ENCODE measurements at regions not wholly inside any gene's neighbourhood (a gene's known extent, or its start where the extent isn't known, plus 50 kb on each side); places are given as distances from the start of the nearest gene placed in this dataset.

DNA sequence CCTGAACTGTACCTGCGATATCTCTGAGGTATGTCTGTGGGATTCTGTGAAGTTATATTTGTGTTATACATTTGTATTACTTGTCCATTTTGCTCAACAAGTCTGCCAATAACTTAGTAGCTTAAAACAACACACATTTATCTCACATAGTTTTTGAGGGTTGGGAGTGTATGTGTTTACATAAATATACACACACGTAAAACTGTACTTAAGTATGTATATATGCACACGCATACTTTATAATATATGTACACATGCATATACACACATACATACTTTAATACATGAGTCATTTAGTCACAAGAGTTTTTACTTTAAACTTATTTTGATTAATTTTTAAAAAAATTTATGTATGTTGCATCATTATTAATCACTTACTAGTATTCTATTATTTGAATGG is 205.9 kb upstream of the EDIL3 start:
- no peak for TF ChIP-seq CTCF (IDR thresholded peaks at IDR 0.05; ENCODE audit: partially characterized antibody, unreplicated experiment)
- Mint-ChIP-seq H3K4me1 (ENCODE audit: low read depth, unreplicated experiment) (no peaks in the 10 kb centered on the region), H3K4me3 (ENCODE audit: unreplicated experiment) (no peak overlapping the region), H3K36me3 (ENCODE audit: unreplicated experiment) (no peaks in the 10 kb centered on the region), H3K27me3 (ENCODE audit: unreplicated experiment) (peaks cover 2% of the 10 kb centered on the region), H3K9me3 (ENCODE audit: unreplicated experiment) (no peaks in the 10 kb centered on the region), H3K27ac (ENCODE audit: unreplicated experiment) (no peak overlapping the region)
- DNase-seq: no peak

- H3K27ac Mint-ChIP-seq (ENCODE audit: unreplicated experiment): no peak overlapping the region
- no peaks in the 10 kb centered on the region for H3K36me3 Mint-ChIP-seq (ENCODE audit: unreplicated experiment)
- H3K27me3 Mint-ChIP-seq (ENCODE audit: unreplicated experiment): peaks cover 2% of the 10 kb centered on the region
- H3K4me3 Mint-ChIP-seq (ENCODE audit: unreplicated experiment): no peak overlapping the region
- no peak for DNase-seq
- no peak for TF ChIP-seq CTCF (IDR thresholded peaks at IDR 0.05; ENCODE audit: partially characterized antibody, unreplicated experiment)
- H3K9me3 Mint-ChIP-seq (ENCODE audit: unreplicated experiment): no peaks in the 10 kb centered on the region
- H3K4me1 Mint-ChIP-seq (ENCODE audit: low read depth, unreplicated experiment): no peaks in the 10 kb centered on the region
These were observed 205.2 kb upstream of the EDIL3 start for GRCh38 chr5:84589926-84590325.

GRCh38 chr5:84585218-84585617 is 200.5 kb upstream of the EDIL3 start:
- H3K36me3 Mint-ChIP-seq (ENCODE audit: unreplicated experiment): no peaks in the 10 kb centered on the region
- peak; percentile 21 for DNase-seq
- no peak for TF ChIP-seq CTCF (IDR thresholded peaks at IDR 0.05; ENCODE audit: partially characterized antibody, unreplicated experiment)
- no peaks in the 10 kb centered on the region for H3K4me1 Mint-ChIP-seq (ENCODE audit: low read depth, unreplicated experiment)
- peaks cover 2% of the 10 kb centered on the region for H3K27me3 Mint-ChIP-seq (ENCODE audit: unreplicated experiment)
- H3K27ac Mint-ChIP-seq (ENCODE audit: unreplicated experiment): no peak overlapping the region
- no peak overlapping the region for H3K4me3 Mint-ChIP-seq (ENCODE audit: unreplicated experiment)
- no peaks in the 10 kb centered on the region for H3K9me3 Mint-ChIP-seq (ENCODE audit: unreplicated experiment)

DNA sequence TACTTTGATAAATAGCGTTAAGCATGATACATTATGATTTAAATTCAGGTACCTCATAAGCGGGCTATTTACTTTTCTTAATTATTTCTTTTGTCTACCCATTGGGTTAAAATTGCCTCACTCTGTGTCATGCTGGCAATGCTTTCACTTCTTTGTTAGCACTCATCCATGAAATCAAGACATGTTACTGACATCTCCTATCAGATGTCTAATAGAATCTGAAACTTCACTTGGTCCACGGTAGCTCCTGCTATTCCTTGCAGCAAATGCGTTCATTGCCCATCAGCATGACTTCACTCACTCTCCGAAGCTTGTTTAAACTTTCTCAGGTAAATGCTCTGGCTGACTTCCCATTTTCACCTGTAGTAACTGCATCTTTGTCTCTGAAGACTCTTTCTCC is 193.5 kb upstream of the EDIL3 start:
- no peaks in the 10 kb centered on the region for H3K9me3 Mint-ChIP-seq (ENCODE audit: unreplicated experiment)
- H3K4me3 Mint-ChIP-seq (ENCODE audit: unreplicated experiment): no peak overlapping the region
- peaks cover 9% of the 10 kb centered on the region for H3K4me1 Mint-ChIP-seq (ENCODE audit: low read depth, unreplicated experiment)
- no peak for DNase-seq
- H3K27ac Mint-ChIP-seq (ENCODE audit: unreplicated experiment): no peak overlapping the region
- H3K27me3 Mint-ChIP-seq (ENCODE audit: unreplicated experiment): no peaks in the 10 kb centered on the region
- no peak for TF ChIP-seq CTCF (IDR thresholded peaks at IDR 0.05; ENCODE audit: partially characterized antibody, unreplicated experiment)
- H3K36me3 Mint-ChIP-seq (ENCODE audit: unreplicated experiment): no peaks in the 10 kb centered on the region

DNA sequence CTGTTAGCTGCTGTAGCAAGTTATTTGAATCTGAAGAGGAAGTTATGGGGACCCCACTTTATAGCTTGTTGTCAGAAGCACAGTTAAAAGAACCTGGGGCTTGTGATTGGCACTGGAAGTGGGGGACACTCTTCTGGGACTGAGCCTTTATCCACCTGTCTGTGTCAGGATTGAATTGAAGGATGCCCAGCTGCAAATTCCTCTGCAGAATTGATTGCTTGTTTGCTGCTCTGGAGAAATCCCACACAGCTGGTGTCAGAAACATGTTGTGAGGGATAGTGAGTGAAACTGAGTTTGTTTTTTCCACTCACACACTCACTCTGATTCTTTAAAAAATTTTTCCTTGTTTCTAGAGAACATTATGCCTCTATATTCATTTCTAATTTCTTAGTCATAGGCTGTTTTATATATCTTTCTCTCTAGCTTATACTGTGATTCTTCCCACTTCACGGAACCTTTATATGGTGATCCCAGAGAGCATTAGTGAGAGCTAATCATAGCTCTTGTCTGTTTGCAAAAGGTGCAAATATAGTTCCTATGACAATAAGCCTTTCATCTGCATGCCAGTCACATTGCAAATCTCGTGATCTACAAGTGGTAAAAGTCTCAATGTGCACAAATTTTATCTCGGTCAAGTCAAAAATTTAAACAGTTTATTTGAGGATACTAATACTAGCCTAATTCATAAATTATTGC is 188.5 kb upstream of the EDIL3 start:
- H3K4me1 Mint-ChIP-seq (ENCODE audit: low read depth, unreplicated experiment): peaks cover under 1% of the 10 kb centered on the region
- no peak overlapping the region for H3K27ac Mint-ChIP-seq (ENCODE audit: unreplicated experiment)

More for the DNA sequence above, 188.5 kb upstream of the EDIL3 start:
- Mint-ChIP-seq H3K4me3 (ENCODE audit: unreplicated experiment) (no peak overlapping the region), H3K9me3 (ENCODE audit: unreplicated experiment) (no peaks in the 10 kb centered on the region), H3K36me3 (ENCODE audit: unreplicated experiment) (no peaks in the 10 kb centered on the region), H3K27me3 (ENCODE audit: unreplicated experiment) (no peaks in the 10 kb centered on the region)
- DNase-seq: no peak
- no peak for TF ChIP-seq CTCF (IDR thresholded peaks at IDR 0.05; ENCODE audit: partially characterized antibody, unreplicated experiment)

Data from glutamatergic neuron (in vitro differentiated cells).